M059J (cell line): ENCODE measurements at regions not wholly inside any gene's neighbourhood (a gene's known extent, or its start where the extent isn't known, plus 50 kb on each side); places are given as distances from the start of the nearest gene placed in this dataset.
"Not testable (repeated sequence)": the region's sequence is repeated elsewhere in the genome, so short reads cannot be mapped to it uniquely, and the experiment has no call there.

Experiments used
- DNase-seq: peaks from one replicate; pipeline ENCODE4 v3.0.0-alpha.2; 2012; ENCODE audit warnings: low read depth

GRCh38 chr1:38505944-38506343, 353.6 kb downstream of the RRAGC start:
- no peak for DNase-seq

GRCh38 chr1:38502758-38503157, 356.8 kb downstream of the RRAGC start:
- DNase-seq: no peak

GRCh38 chr1:38500891-38501290, 358.7 kb downstream of the RRAGC start:
- peak; percentile 3 for DNase-seq

GRCh38 chr1:38500352-38500751, 359.2 kb downstream of the RRAGC start:
- no peak for DNase-seq

GRCh38 chr1:38498686-38499085, 360.9 kb downstream of the RRAGC start:
- no peak for DNase-seq

- no peak for DNase-seq
These were observed 361.5 kb downstream of the RRAGC start for GRCh38 chr1:38497921-38498656.

- DNase-seq: not testable (repeated sequence)
These were observed 366.3 kb downstream of the RRAGC start for GRCh38 chr1:38493306-38493705.

- DNase-seq: peak; percentile 11
These were observed 369.7 kb downstream of the RRAGC start for GRCh38 chr1:38489844-38490270.

- DNase-seq: no peak
These were observed 371.2 kb downstream of the RRAGC start for GRCh38 chr1:38488162-38488898.

GRCh38 chr1:38487396-38487795, 372.2 kb downstream of the RRAGC start:
- no peak for DNase-seq

GRCh38 chr1:38486085-38486484, 373.5 kb downstream of the RRAGC start:
- DNase-seq: no peak

GRCh38 chr1:38481871-38482826, 377.4 kb downstream of the RRAGC start:
- no peak for DNase-seq

GRCh38 chr1:38479662-38480061, 379.9 kb downstream of the RRAGC start:
- not testable (repeated sequence) for DNase-seq

- DNase-seq: no peak
These were observed 381.8 kb downstream of the RRAGC start for GRCh38 chr1:38477811-38478210.

- DNase-seq: no peak
These were observed 382.8 kb downstream of the RRAGC start for GRCh38 chr1:38476850-38477178.

- DNase-seq: no peak
These were observed 383.3 kb downstream of the RRAGC start for GRCh38 chr1:38476111-38476849.

GRCh38 chr1:38475624-38476005, 384.0 kb downstream of the RRAGC start:
- DNase-seq: no peak

GRCh38 chr1:38474738-38475623, 384.6 kb downstream of the RRAGC start:
- no peak for DNase-seq

GRCh38 chr1:38466487-38466886, 393.1 kb downstream of the RRAGC start:
- DNase-seq: no peak

- DNase-seq: no peak
These were observed 394.1 kb downstream of the RRAGC start for GRCh38 chr1:38465460-38465859.
